ENCODE measurements at regions not wholly inside any gene's neighbourhood (a gene's known extent, or its start where the extent isn't known, plus 50 kb on each side); places are given as distances from the start of the nearest gene placed in this dataset.
A peak's percentile ranks its signal among the peaks of the same experiment; 100 is the strongest.

DNA sequence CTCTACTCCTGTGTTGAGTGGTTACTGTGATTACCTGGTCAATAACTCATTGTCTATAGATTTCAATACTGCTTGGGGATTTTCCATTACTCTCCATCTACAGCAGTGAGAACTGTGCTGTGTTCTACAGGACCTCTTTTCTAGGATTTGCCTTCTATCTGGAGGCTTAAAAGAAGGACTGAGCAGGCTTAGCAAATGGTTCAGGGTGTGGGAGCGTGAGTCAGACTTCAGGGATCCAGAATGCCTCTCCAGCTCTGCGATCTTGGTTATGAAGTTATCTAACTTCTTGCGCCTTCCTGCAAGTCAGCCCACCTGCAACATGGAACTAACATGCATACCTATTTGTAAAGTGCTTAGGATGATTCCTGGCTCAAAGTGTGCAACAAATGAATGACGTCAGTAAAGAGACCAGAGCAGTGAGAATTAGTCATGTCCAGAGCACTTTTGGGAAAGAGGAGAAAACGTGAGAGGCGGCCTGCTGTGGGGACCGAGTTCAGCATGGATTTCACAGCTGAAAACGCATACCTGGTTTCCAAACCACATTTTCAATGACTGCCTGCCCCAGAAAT is 610.1 kb upstream of the CDH4 start:
- TF ChIP-seq, protein P1, sequence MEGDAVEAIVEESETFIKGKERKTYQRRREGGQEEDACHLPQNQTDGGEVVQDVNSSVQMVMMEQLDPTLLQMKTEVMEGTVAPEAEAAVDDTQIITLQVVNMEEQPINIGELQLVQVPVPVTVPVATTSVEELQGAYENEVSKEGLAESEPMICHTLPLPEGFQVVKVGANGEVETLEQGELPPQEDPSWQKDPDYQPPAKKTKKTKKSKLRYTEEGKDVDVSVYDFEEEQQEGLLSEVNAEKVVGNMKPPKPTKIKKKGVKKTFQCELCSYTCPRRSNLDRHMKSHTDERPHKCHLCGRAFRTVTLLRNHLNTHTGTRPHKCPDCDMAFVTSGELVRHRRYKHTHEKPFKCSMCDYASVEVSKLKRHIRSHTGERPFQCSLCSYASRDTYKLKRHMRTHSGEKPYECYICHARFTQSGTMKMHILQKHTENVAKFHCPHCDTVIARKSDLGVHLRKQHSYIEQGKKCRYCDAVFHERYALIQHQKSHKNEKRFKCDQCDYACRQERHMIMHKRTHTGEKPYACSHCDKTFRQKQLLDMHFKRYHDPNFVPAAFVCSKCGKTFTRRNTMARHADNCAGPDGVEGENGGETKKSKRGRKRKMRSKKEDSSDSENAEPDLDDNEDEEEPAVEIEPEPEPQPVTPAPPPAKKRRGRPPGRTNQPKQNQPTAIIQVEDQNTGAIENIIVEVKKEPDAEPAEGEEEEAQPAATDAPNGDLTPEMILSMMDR (IDR thresholded peaks at IDR 0.05; ENCODE audit: insufficient read depth, low read length, severe bottlenecking): no peak
- no peak for FAIRE-seq
- Histone ChIP-seq H3K27me3 (ENCODE audit: control insufficient read depth, insufficient read depth, low read length) (no peaks in the 10 kb centered on the region), H3K36me3 (ENCODE audit: control insufficient read depth, insufficient read depth, low read length) (no peaks in the 10 kb centered on the region), H3K4me3 (ENCODE audit: low read depth, low read length) (no peak overlapping the region)
- DNase-seq (ENCODE audit: low read depth): no peak

DNA sequence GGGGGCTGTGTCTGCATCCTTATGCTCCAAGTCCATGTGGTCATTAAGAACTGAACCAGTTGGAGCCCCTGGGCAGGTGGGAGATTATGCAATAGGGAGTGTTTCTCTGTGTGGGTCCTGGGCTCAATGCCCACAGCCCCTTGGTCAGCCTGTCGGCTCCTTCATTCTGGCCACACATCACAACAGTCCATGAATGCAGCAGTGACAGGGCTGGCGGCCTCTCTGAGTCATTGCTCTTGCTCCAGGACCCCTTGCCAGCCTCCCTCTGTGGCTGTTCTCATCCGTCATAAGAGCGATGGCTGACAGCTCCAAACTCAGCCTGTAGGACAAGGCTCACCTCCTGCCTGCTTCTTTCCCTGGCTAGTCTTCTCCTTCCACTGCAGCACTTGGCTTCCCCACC is 609.5 kb upstream of the CDH4 start:
- FAIRE-seq (no peak), DNase-seq (ENCODE audit: low read depth) (no peak)
- Histone ChIP-seq H3K27me3 (ENCODE audit: control insufficient read depth, insufficient read depth, low read length) (no peaks in the 10 kb centered on the region), H3K36me3 (ENCODE audit: control insufficient read depth, insufficient read depth, low read length) (no peaks in the 10 kb centered on the region), H3K4me3 (ENCODE audit: low read depth, low read length) (no peak overlapping the region)
- TF ChIP-seq, protein P1 (IDR thresholded peaks at IDR 0.05; ENCODE audit: insufficient read depth, low read length, severe bottlenecking): no peak

DNA sequence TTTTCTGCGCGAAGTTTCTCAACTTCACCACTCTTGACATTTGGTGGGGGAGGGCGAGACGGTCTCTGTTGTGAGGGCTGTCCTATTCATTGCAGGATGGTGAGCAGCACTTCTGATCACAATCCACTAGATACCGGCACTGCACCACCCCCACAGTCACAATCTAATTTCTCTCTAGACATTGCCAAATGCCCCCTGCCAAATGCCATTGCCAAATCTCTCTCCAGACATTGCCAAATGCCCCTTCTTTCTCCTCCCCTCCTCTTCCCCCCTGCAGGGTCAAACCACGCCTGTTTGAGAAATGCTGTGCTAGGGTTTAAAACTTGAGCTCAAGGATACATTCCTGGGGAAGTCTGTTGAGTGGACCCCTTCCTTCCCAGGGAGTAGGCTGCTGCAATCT is 603.5 kb upstream of the CDH4 start:
- H3K27me3 ChIP-seq (ENCODE audit: control insufficient read depth, insufficient read depth, low read length): no peaks in the 10 kb centered on the region
- no peak overlapping the region for H3K4me3 ChIP-seq (ENCODE audit: low read depth, low read length)
- DNase-seq (ENCODE audit: low read depth) (no peak), FAIRE-seq (no peak)
- H3K36me3 ChIP-seq (ENCODE audit: control insufficient read depth, insufficient read depth, low read length): no peaks in the 10 kb centered on the region
- TF ChIP-seq, protein P1 (IDR thresholded peaks at IDR 0.05; ENCODE audit: insufficient read depth, low read length, severe bottlenecking): no peak

DNA sequence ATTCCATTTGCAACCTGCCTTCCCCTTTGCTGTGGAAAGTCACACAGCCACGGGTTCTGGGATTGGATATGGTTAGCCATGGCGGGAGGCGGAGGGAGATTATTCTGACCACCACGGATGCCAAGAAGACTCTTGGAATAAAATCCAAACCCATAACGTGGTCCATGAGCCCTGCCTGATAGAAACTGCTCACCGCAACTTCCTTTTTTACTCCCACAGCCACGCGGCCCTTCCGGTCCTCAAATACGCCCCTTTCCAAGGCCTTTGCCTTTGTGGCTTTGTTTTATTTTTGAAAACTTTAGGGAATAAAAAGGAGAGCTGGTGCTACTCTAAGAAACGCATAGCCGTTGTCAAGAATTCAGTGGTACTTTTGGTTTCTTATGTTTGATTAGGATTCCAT is 602.5 kb upstream of the CDH4 start:
- H3K36me3 ChIP-seq (ENCODE audit: control insufficient read depth, insufficient read depth, low read length): no peaks in the 10 kb centered on the region
- H3K27me3 ChIP-seq (ENCODE audit: control insufficient read depth, insufficient read depth, low read length): no peaks in the 10 kb centered on the region
- DNase-seq (ENCODE audit: low read depth) (no peak), FAIRE-seq (no peak)
- no peak overlapping the region for H3K4me3 ChIP-seq (ENCODE audit: low read depth, low read length)
- TF ChIP-seq, protein P1 (IDR thresholded peaks at IDR 0.05; ENCODE audit: insufficient read depth, low read length, severe bottlenecking): no peak

DNA sequence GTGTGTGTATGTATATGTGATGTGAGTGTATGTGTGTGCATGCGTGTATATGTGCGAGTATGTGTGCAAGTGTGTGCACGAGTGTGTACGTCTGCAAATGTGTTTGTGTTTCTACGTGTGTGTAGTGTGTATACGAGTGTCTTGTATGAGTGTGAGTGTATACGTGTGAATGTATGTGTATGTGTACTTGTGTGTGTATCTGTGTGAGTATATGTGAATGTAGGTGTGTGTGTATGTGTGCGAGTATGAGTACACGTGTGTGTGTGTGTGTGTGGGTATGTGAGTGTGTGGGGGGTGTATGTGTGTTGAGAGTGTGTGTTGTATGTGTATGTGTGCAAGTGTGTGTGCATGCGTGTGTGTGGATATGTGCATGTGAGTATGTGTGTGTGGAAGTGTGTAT is 602.0 kb upstream of the CDH4 start:
- Histone ChIP-seq H3K27me3 (ENCODE audit: control insufficient read depth, insufficient read depth, low read length) (no peaks in the 10 kb centered on the region), H3K36me3 (ENCODE audit: control insufficient read depth, insufficient read depth, low read length) (no peaks in the 10 kb centered on the region), H3K4me3 (ENCODE audit: low read depth, low read length) (no peak overlapping the region)
- DNase-seq (ENCODE audit: low read depth): no peak
- TF ChIP-seq, protein P1 (IDR thresholded peaks at IDR 0.05; ENCODE audit: insufficient read depth, low read length, severe bottlenecking): no peak
- FAIRE-seq: peak; percentile 90

DNA sequence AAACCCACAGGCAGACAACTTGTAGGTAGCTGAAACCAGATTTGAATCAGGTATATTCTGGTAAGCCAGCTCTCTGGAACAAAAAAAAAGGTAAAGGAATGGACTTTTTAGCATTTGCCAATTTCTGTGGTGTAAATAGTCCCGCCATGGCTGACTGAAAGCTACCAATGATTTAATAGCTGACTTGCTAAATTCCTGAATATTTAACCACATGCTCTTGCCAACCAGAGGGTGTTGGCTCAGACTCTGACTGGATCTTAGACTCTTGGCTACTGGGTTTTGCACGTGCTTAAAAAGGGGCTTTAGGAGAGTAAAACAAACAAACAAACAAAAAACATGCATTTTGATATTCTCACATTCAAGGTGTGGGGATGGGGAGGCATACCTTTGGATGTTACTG is 600.0 kb upstream of the CDH4 start:
- no peak for FAIRE-seq
- Histone ChIP-seq H3K4me3 (ENCODE audit: low read depth, low read length) (no peak overlapping the region), H3K36me3 (ENCODE audit: control insufficient read depth, insufficient read depth, low read length) (no peaks in the 10 kb centered on the region), H3K27me3 (ENCODE audit: control insufficient read depth, insufficient read depth, low read length) (no peaks in the 10 kb centered on the region)
- no peak for DNase-seq (ENCODE audit: low read depth)
- TF ChIP-seq, protein P1 (IDR thresholded peaks at IDR 0.05; ENCODE audit: insufficient read depth, low read length, severe bottlenecking): no peak
